HG03432 (cell line): ENCODE measurements at regions not wholly inside any gene's neighbourhood (a gene's known extent, or its start where the extent isn't known, plus 50 kb on each side); places are given as distances from the start of the nearest gene placed in this dataset.
"Not testable (repeated sequence)": the region's sequence is repeated elsewhere in the genome, so short reads cannot be mapped to it uniquely, and the experiment has no call there.

Experiments used
- ATAC-seq: cut with Tn5 transposase; IDR thresholded peaks from one replicate; pipeline ENCODE4 v1.9.1; 2021; ENCODE audit warnings: mild to moderate bottlenecking, moderate library complexity; ENCODE audit not compliant: unreplicated experiment

DNA sequence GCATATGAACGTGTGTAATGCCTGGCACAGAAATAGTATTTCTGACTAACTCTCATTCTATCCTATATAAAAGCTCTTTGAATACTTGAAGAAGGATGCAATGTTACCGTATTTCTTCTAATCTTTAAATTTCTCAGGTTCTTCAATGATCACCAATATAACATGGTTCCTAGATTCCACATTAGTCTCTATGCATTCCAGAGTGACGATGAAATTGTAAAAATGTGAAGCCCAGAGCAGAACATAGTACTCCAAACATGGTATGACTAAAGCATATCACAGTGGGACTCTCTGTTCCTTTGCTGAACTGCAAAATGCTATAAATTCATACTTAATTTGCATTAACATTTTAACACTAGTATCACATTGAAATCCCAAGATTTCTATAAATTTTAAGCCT is 877.6 kb upstream of the CHORDC1 start:
- no peak for ATAC-seq

DNA sequence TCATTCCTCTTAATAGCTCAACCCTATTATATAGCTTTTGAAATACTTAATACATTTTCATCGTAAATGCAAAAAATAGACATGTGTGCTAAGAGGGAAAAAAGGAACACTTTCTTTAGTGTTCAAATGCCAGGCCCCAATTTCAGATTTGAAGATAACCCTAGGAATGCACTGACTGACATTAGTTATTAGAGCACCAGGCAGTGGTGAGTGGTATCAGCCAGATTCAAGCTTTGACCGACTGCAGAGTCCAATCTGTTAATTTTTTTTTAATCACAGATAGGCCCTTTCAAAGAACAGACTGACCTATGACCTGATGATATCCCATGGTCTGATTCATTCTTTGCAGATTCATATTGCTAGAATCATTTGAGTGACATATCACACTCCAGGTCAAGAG is 874.2 kb upstream of the CHORDC1 start:
- ATAC-seq: no peak

DNA sequence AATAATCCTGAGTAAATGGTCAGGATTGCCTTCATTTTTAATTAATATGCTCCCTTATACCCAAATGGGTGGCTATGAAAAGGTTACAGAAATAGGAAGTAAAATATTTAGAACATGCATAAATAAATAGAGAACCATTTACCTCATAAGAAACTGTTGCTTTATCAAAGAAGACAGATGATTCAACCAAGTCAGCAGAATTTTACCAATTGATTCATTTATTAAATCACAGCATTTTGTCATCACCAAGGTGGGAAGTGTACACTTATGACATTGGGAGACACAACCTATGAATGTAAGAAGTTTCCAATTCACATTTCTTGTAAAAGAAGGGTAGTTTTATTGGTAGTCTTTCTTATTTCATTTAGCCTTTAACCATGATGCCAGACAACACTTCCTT is 870.3 kb upstream of the CHORDC1 start:
- ATAC-seq: no peak

DNA sequence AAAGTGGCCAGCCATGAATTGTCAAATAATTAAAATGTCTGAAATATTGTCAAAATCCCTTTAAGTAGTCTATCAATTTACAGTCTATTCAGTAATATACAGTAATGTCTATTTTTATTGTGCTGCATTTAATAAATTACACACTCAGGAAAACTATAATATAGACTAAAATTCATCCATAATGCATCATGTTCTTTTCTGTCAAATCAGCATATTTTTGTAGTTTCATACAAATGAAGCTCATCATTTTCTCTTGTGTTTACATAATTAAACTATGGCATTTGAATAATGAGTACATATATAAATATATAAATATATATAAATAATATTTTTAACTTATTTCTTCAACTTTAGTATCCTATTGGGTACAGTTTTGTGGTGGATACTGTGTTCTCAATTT is 868.7 kb upstream of the CHORDC1 start:
- ATAC-seq: no peak

DNA sequence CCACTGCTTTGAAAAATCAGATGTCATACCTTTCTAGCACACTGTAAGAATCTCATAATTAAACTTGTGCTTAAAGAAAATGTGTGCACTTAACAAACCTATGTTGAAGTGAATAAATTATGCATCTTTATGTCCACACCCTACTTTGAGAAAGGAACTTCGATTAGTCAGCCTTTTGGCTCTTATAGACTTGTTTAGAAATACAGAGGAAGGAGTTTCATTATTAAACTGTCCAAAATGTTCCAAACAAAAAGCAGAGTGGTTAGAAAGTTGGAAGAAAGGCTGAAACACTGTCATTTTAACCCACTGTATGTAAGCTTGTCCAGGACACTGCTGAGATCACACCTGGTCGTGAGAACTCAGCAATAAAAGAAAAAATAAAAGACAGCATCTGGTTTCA is 863.2 kb upstream of the CHORDC1 start:
- ATAC-seq: no peak

DNA sequence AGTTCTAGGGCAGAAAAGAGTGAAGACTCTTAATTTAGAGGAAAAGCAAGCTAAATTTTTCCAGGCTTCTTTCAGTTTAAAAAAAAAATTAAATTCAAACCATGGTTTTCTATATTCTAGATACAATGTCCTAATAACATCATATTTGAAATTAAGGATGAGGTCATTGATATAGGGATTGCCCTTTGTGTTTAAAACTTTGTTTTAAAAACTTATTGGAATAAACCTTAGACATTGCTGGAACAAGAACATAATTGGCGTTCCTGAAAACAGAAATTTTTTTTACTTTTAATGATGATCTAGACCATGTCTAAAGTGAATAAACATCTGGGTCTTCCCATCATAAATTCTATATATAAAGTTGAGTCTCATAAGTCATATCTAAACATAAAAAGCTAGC is 859.4 kb upstream of the CHORDC1 start:
- no peak for ATAC-seq

DNA sequence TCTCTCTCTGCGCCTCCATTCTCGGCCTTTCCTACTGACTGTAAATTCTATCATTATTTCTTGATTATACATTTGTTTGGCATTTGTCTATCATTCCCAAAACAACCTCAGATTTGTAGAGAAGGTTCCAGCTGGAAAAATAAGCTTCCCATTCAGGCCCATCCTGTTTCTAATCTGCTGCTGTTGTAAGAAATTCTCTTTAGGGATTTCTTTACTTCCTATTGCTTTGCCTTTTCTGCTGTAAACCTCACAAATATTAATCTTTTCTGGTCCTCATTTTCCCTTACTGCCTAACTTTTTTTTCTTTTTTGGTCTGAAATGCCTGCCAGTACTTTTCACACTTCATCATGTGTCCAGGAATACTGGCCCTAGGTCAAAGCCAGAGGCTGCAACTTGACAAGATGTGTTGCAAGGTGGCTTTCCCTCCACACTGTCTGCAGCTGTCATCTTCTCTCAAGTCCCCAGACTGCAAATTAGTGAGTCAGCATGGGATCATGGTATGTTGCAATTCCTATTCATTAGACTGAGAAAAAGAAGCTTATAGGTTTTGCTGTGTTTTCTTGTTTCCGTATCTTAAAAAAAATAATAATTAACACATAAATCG is 858.7 kb upstream of the CHORDC1 start:
- no peak for ATAC-seq

DNA sequence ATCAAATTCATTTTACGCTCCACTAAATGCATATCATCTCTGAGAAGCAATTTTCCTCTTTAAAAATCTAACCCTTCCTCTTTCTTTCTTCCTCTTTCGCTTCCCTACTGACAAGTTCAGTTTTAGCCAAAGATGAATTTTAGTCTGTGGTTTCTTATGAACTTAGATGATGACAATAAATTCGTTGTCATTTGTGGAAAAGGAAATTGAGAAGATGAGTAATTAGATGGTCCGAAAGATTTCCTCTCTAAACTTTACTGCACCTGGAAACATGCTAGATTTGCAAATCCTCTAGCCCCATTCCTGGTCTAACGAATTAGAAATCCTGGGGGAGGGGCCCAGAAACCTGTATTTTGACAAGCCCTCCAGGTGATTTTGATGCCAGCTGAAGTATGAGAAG is 855.4 kb upstream of the CHORDC1 start:
- ATAC-seq: no peak

DNA sequence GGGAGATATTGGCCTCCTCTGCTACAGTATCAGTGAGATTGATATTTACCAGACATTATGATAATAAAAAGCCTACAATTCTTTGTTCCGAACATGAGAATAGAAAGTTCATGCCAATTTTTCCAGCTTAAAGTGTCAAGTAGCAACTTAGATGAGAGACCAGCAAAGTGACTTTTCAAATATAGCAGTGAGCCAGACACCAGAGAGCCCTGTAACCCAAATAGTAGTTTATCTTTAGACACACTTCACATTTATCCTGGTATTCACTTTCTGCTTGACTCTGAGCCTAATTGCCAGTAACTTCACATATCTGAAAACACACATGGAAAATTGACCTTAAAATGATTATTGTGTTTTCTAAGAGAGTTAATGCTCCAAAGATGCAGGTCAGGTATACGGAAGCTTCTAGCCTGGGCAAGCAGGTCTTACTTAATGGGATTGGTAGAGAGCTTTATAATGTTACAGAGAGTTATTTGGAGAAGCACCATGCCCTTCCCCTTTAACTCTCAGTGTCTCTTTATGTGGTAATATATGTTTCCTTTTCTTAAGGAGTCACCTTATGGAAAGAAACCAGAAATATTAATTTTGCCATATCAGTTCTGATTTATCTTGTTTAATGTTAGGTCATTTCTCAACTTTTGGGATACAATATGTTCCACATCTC is 852.3 kb upstream of the CHORDC1 start:
- no peak for ATAC-seq

DNA sequence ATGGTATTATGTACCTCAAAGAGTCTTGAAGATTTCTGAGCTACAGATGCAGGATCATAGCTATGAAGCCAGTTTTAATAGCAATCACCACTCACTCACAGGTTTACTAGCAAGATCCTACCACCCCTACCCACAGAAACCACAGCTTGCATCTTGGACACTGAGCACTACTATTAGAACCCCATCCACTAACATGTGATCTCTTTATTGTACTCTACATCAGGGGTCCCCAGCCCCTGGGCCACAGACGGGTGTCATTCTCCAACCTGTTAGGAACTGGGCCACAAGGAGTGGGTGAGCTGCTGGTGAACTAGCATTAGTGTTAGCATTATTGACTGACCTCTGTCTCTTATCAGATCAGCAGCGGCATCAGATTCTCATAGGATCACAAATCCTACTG is 844.8 kb upstream of the CHORDC1 start:
- ATAC-seq: no peak

DNA sequence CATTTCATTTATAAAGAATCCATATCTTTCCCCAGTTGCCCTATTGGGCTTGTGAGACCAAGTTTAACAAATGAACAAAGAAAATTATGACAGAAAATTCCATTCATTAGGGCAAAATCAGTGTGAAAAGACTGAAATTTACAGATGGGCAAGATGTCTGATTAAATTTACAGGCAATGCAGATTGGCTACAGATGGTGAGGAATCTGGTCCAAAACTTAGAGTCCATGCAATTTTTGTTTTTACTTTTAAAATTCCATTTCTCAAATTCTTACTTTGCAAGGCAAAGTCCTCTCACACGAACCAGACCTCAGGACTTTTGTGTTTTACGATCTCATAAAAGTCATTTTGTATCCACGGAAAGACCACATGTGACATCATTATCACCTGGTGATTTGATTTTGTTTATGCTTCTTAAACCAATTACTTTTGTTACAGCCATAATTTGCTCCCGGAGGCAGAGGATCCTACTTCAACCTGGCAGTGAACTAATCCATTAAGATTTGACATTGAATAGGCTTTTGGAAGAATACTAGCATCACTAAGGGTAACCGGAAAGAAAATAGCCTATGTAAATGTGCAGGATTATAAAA is 843.7 kb upstream of the CHORDC1 start:
- ATAC-seq: no peak

DNA sequence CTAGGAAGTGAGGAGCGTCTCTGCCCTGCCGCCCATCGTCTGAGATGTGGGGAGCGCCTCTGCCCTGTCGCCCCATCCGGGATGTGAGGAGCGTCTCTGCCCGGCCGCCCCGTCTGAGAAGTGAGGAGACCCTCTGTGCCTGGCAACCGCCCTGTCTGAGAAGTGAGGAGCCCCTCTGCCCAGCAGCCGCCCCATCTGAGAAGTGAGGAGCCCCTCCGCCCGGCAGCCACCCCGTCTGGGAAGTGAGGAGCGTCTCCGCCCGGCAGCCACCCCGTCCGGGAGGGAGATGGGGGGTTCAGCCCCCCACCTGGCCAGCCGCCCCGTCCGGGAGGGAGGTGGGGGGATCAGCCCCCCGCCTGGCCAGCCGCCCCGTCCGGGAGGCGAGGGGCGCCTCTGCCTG is 840.5 kb upstream of the CHORDC1 start:
- ATAC-seq: not testable (repeated sequence)

DNA sequence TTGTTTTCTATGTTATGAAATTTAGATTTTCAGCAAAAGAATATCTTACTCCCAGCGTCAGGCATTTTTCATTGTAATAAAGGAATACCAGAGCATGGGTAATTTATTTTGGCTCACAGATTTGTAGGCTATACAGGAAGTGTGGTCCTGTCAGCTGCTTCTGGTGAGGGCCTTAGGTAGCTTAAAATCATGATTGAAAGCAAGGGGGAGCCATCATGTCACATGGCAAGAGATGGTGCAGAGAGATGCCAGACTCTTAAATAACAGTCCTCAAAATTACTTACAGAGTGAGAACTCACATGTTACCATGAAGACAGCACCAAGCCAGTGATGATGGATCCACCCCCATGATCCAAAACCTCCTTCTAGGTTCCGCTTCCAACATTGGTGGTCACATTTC is 825.0 kb upstream of the CHORDC1 start:
- ATAC-seq: no peak

DNA sequence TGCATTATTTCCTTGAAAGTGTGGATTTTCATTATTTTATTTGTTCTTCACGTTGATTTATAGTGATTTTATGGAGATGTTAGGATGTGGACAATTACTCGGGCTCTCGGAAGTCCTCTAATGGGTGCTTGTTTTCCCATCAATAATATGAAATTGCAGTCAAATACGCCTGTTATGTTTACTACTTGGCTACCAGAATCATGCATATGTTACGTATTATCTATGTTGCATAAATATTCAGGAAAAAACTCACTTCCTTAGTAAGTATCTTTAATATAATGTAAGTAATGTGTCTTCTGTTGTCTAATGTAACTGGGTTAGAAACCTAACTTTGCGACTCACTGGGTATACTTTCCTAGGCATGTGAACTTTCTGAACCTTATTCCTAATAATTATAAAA is 823.4 kb upstream of the CHORDC1 start:
- ATAC-seq: no peak

DNA sequence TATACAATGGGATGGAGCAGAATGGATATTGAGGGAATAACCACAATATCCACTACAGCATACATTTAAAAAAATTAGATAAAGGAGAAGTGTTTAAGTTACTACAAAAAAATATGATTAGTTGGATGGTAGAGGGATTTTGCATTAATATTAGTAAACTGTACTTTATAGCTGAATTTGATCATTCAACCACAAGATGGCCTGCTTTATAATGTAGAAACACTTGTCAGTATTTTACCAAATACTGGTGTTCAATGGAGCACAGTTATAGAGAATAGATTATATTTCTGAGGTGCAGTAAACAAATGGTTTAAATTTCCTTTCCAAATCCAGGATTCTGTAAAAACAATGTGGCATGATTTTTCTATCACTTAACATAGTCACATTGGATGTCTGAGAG is 818.8 kb upstream of the CHORDC1 start:
- ATAC-seq: no peak

DNA sequence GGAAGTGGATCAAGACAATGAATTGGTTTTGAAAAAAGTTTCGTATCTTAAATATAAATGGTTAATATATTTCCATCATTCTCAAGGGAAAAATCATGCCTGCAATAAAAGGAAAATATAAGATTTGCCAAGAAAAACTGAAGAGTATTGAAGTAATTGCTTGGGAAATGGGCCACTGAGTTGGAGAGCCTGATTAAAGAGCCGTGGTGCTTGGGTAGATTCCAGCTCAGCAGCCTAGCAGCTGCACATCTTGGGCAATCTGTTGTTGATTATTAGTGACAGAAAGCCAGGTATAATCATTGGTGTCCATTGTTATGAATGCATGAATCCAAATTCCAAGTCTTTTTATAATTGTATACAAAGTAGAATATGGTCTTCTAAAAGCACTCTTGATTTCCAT is 800.9 kb upstream of the CHORDC1 start:
- no peak for ATAC-seq

DNA sequence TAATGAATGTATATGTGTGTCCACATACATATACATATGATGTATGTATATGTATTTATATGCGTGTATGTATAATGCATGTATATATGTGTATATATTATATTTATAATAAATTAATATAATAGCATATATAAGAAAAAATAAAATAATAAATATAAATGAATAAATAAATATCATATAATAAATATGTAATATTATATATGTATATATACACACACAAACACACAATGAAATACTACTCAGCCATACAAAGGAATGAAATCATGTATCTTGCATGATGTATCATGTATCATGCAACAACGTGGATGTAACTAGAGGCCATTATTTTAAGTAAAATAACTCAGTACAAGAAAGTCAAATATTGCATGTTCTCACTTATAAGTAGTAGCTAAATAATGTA is 788.7 kb upstream of the CHORDC1 start:
- no peak for ATAC-seq

DNA sequence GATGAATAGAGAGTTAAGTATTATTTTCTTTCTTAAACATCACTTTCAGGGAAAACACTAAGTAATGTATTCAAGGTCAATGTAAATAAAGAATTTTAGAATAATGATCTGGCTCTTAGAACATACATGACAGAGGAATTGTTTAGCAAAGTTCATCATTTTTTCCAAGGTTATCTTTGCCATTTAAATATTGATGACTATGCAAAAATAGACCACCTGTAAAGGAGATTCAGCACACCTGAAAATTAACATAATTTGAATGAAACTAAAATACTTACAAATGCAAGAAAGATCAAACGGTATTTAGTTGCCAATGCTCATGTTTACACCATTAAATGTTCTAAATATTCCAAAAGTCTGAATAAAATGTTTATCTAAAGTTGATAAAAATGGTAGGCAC is 782.6 kb upstream of the CHORDC1 start:
- no peak for ATAC-seq

DNA sequence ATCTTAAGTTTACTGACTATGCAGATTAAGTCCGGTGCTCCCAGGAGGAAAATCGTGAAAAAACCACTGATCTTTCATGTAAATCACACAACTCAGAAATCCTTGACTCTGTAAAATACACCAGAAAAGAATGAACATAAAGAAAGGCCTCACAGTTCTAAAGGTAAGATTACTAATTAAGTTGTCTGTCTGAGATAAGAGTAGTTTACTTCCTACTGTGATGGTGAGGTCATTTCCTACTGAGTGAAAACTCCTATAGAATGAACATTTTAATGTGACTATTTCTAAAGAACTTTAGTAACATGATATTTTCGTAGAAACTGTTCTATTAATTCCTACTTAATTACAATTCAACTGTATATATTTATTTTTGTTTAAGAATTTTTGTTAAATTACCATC is 774.4 kb upstream of the CHORDC1 start:
- ATAC-seq: no peak

DNA sequence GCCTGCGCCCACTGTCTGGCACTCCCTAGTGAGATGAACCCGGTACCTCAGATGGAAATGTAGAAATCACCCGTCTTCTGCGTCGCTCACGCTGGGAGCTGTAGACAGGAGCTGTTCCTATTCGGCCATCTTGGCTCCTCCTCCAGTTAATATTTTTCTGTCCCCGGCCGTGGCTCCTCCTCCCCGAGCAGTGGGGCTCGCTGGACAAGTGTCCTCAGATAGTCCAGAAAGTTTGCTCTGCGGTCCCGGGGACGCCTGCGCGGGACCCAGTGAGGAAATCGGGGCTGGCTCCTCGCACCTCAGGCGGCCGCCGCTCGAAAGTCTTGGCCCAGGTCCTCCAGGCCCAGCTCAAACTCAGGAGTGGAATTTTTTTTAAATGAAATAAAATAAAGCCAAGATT is 749.3 kb upstream of the CHORDC1 start:
- not testable (repeated sequence) for ATAC-seq

DNA sequence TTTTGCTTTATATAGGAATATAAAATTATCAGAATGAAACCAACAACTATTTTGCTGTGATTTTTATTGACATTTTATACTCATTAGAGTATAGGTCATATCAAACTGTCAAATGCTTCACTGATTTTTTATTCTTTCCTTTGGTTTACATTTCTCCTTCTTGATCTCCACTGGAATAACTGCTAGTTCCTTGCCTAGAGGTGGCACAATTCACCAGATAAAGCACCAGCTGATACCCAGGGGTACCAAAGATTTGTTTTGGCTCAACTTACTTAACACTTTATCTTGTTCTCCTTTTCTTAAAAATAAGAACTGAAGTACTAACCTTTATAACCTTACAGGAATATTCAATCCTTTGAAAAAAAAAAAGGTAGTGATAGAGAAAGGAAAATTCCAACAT is 725.1 kb upstream of the CHORDC1 start:
- ATAC-seq: no peak

DNA sequence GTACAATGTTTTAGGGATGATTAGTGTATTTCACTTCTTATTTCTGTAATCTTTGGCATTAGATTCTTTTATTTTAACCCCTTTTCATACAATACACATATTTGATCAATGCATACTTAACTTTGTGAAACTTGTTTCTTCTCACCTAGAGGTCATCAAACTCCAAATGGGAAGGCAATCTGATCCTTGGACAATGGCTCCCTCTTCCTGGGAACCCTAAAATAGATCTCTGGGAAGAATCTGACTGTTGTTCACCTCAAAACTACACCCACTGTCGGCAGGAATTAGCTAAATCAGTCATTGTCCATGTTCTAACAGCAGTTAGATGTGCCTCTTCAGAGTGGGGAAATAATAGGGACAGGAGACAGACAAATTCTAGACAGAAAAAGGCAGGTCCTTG is 707.4 kb upstream of the CHORDC1 start:
- ATAC-seq: no peak

DNA sequence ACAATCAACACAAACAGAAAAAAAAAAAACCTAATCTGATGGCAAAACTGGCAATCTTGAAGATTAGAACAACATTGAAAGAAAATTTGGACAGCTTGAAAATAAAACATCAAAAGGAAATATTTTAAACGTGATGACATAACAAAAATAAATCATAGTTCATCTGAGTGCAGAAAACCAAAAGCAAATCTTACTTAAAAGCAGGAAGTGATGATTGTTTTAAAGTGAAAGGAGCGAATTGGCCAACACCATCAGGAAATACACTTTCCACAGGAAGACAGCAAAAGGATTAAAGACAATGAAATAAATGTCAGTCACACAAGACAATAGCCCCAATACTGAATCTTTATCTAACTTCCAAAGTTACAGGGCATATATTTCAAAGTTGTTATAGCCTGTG is 696.5 kb upstream of the CHORDC1 start:
- ATAC-seq: no peak
